ENCODE measurements at regions not wholly inside any gene's neighbourhood (a gene's known extent, or its start where the extent isn't known, plus 50 kb on each side); places are given as distances from the start of the nearest gene placed in this dataset.

GRCh38 chr12:89872922-89873630 is 164.4 kb upstream of the ATP2B1 start:
- no peak for TF ChIP-seq CTCF (IDR thresholded peaks at IDR 0.05; ENCODE audit: extremely low read depth in 1 of 2, insufficient read depth in 1 of 2, low read depth in 1 of 2, low read length in 2 of 2)
- no peak for TF ChIP-seq POLR2A (IDR thresholded peaks at IDR 0.05; ENCODE audit: low read depth, low read length)
- no peak for TF ChIP-seq EZH2 (IDR thresholded peaks at IDR 0.05; ENCODE audit: borderline replicate concordance, low read depth, low read length, severe bottlenecking)
